HG02938 (cell line): ENCODE measurements at regions not wholly inside any gene's neighbourhood (a gene's known extent, or its start where the extent isn't known, plus 50 kb on each side); places are given as distances from the start of the nearest gene placed in this dataset.

Source experiments
- ATAC-seq: cut with Tn5 transposase; IDR thresholded peaks from one replicate; pipeline ENCODE4 v1.9.1; 2021; ENCODE audit warnings: mild to moderate bottlenecking, moderate library complexity; ENCODE audit not compliant: unreplicated experiment

- ATAC-seq, result no peak
Measured at GRCh38 chr5:121175986-121176385, 675.7 kb upstream of the FTMT start.

- ATAC-seq, result no peak
Measured at GRCh38 chr5:121182788-121183490, 668.7 kb upstream of the FTMT start.

GRCh38 chr5:121188849-121189248 is 662.8 kb upstream of the FTMT start:
- ATAC-seq, result no peak

- no peak for ATAC-seq
Measured at GRCh38 chr5:121189342-121190305, 662.1 kb upstream of the FTMT start.

- ATAC-seq, result no peak
Measured at GRCh38 chr5:121199216-121199999, 652.3 kb upstream of the FTMT start.

GRCh38 chr5:121218086-121218485 is 633.6 kb upstream of the FTMT start:
- no peak for ATAC-seq

- ATAC-seq, result no peak
Measured at GRCh38 chr5:121221483-121221882, 630.2 kb upstream of the FTMT start.

GRCh38 chr5:121226765-121227164 is 624.9 kb upstream of the FTMT start:
- ATAC-seq, result no peak

- ATAC-seq, result no peak
Measured at GRCh38 chr5:121239951-121240350, 611.7 kb upstream of the FTMT start.

- ATAC-seq, result no peak
Measured at GRCh38 chr5:121246971-121247370, 604.7 kb upstream of the FTMT start.

GRCh38 chr5:121251954-121252353 is 599.7 kb upstream of the FTMT start:
- no peak for ATAC-seq

- no peak for ATAC-seq
Measured at GRCh38 chr5:121257621-121258020, 594.1 kb upstream of the FTMT start.

- no peak for ATAC-seq
Measured at GRCh38 chr5:121263456-121263855, 588.2 kb upstream of the FTMT start.

- no peak for ATAC-seq
Measured at GRCh38 chr5:121264605-121265004, 587.1 kb upstream of the FTMT start.

GRCh38 chr5:121271546-121271945 is 580.1 kb upstream of the FTMT start:
- no peak for ATAC-seq

GRCh38 chr5:121273833-121274433 is 577.7 kb upstream of the FTMT start:
- ATAC-seq, result no peak

GRCh38 chr5:121279801-121280200 is 571.9 kb upstream of the FTMT start:
- ATAC-seq, result no peak

- no peak for ATAC-seq
Measured at GRCh38 chr5:121285801-121286521, 565.7 kb upstream of the FTMT start.

GRCh38 chr5:121288781-121289180 is 562.9 kb upstream of the FTMT start:
- ATAC-seq, result no peak

- ATAC-seq, result no peak
Measured at GRCh38 chr5:121292664-121293063, 559.0 kb upstream of the FTMT start.
